Astrocyte (in vitro differentiated cells and primary cell): ENCODE measurements at regions not wholly inside any gene's neighbourhood (a gene's known extent, or its start where the extent isn't known, plus 50 kb on each side); places are given as distances from the start of the nearest gene placed in this dataset.

Source experiments
- DNase-seq: peaks from one replicate; pipeline ENCODE4 v3.0.0-alpha.2; 2010; ENCODE audit warnings: low read depth
- FAIRE-seq: peaks from 2 replicates; lab custom pipeline; 2011; peaks lifted over from hg19 to GRCh38; lab: Jason Lieb, UNC
- H2AFZ ChIP-seq: 2 replicates; pipeline ENCODE4 v1.6.0; 2012; ENCODE audit warnings: low read depth, low read length, inconsistent platforms
- H3K27ac ChIP-seq: 2 replicates; pipeline ENCODE4 v1.5.1; 2011; ENCODE audit warnings: low read depth, low read length, inconsistent platforms
- H3K27me3 ChIP-seq: 2 replicates; pipeline ENCODE4 v1.6.0; 2011; ENCODE audit warnings: low read length, inconsistent platforms; ENCODE audit not compliant: insufficient read depth
- H3K36me3 ChIP-seq: 2 replicates; pipeline ENCODE4 v1.5.1; 2011; ENCODE audit warnings: low read length, inconsistent platforms; ENCODE audit not compliant: insufficient read depth
- H3K4me1 ChIP-seq: 2 replicates; pipeline ENCODE4 v1.5.1; 2011; ENCODE audit warnings: low read length, inconsistent platforms; ENCODE audit not compliant: insufficient read depth
- H3K4me2 ChIP-seq: 2 replicates; pipeline ENCODE4 v1.6.0; 2012; ENCODE audit warnings: low read length, inconsistent platforms
- H3K4me3 ChIP-seq: 2 replicates; pipeline ENCODE4 v1.5.1; 2011; ENCODE audit warnings: low read depth, mild to moderate bottlenecking, low read length, inconsistent platforms; ENCODE audit not compliant: insufficient read depth
- H3K79me2 ChIP-seq: 2 replicates; pipeline ENCODE4 v1.6.0; 2012; ENCODE audit warnings: mild to moderate bottlenecking, low read length, inconsistent platforms; ENCODE audit not compliant: insufficient read depth
- H3K9ac ChIP-seq: 2 replicates; pipeline ENCODE4 v1.6.0; 2012; ENCODE audit warnings: mild to moderate bottlenecking, low read length, inconsistent platforms
- H3K9me3 ChIP-seq: 2 replicates; pipeline ENCODE4 v1.5.1; 2012; ENCODE audit warnings: low read depth, mild to moderate bottlenecking, low read length, inconsistent platforms; ENCODE audit not compliant: insufficient read depth
- H4K20me1 ChIP-seq: 2 replicates; pipeline ENCODE4 v1.6.0; 2012; ENCODE audit warnings: low read length, inconsistent platforms; ENCODE audit not compliant: insufficient read depth
- H3K27ac Mint-ChIP-seq: one replicate; pipeline ENCODE4 v1.8.0; 2021; ENCODE audit warnings: mild to moderate bottlenecking, mixed read lengths; ENCODE audit not compliant: unreplicated experiment
- H3K27me3 Mint-ChIP-seq: one replicate; pipeline ENCODE4 v1.8.0; 2021; ENCODE audit warnings: low read depth, mixed read lengths; ENCODE audit not compliant: unreplicated experiment
- H3K36me3 Mint-ChIP-seq: one replicate; pipeline ENCODE4 v1.8.0; 2021; ENCODE audit warnings: low read depth, mixed read lengths; ENCODE audit not compliant: unreplicated experiment
- H3K4me1 Mint-ChIP-seq: one replicate; pipeline ENCODE4 v1.8.0; 2021; ENCODE audit warnings: low read depth, mixed read lengths; ENCODE audit not compliant: unreplicated experiment
- H3K4me3 Mint-ChIP-seq: one replicate; pipeline ENCODE4 v1.8.0; 2021; ENCODE audit warnings: mild to moderate bottlenecking, moderate library complexity, mixed read lengths; ENCODE audit not compliant: unreplicated experiment
- H3K9me3 Mint-ChIP-seq: one replicate; pipeline ENCODE4 v1.8.0; 2021; ENCODE audit warnings: mild to moderate bottlenecking, mixed read lengths; ENCODE audit not compliant: unreplicated experiment
- EZH2 ChIP-seq: IDR thresholded peaks from 2 replicates; pipeline ENCODE4 v1.6.1; 2012; ENCODE audit warnings: mild to moderate bottlenecking, low read length, inconsistent platforms; ENCODE audit not compliant: insufficient read depth
- TF ChIP-seq, protein P1 (sequence below): IDR thresholded peaks from 2 replicates; pipeline ENCODE4 v1.5.1; 2011; ENCODE audit warnings: low read depth, mild to moderate bottlenecking, inconsistent platforms, low read length, moderate library complexity; ENCODE audit not compliant: insufficient read depth

DNA sequence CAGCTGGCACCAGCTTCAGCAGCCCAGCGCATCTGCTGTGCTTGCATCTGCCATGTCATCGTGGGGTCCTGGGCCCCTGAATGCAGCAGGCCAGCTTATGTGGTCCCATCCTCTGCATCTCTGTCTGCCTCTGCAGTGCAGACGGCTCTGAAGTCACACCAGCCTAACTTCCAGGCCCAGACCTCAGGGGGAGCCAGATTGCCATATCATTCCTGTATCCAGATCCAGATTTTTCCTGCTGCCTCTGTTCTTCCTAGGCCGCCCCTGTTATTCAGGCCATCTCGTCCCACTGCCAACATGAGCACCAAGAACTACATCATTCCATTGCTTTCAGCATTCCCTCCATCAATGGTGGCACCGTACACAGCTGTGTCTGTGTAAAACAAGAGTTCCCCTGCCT, 571.6 kb downstream of the UQCRFS1 start:
- Mint-ChIP-seq H3K27ac (no peak overlapping the region), H3K27me3 (peaks cover 8% of the 10 kb centered on the region), H3K9me3 (no peaks in the 10 kb centered on the region), H3K4me3 (no peak overlapping the region), H3K4me1 (no peaks in the 10 kb centered on the region), H3K36me3 (no peaks in the 10 kb centered on the region)
- no peak for TF ChIP-seq EZH2
- TF ChIP-seq, protein P1, sequence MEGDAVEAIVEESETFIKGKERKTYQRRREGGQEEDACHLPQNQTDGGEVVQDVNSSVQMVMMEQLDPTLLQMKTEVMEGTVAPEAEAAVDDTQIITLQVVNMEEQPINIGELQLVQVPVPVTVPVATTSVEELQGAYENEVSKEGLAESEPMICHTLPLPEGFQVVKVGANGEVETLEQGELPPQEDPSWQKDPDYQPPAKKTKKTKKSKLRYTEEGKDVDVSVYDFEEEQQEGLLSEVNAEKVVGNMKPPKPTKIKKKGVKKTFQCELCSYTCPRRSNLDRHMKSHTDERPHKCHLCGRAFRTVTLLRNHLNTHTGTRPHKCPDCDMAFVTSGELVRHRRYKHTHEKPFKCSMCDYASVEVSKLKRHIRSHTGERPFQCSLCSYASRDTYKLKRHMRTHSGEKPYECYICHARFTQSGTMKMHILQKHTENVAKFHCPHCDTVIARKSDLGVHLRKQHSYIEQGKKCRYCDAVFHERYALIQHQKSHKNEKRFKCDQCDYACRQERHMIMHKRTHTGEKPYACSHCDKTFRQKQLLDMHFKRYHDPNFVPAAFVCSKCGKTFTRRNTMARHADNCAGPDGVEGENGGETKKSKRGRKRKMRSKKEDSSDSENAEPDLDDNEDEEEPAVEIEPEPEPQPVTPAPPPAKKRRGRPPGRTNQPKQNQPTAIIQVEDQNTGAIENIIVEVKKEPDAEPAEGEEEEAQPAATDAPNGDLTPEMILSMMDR = no peak
- Histone ChIP-seq H3K9ac (no peak overlapping the region), H4K20me1 (no peaks in the 10 kb centered on the region), H3K27ac (no peak overlapping the region), H3K9me3 (no peaks in the 10 kb centered on the region), H3K4me3 (no peak overlapping the region), H3K27me3 (no peaks in the 10 kb centered on the region), H2AFZ (no peak overlapping the region), H3K36me3 (no peaks in the 10 kb centered on the region), H3K4me2 (no peak overlapping the region), H3K4me1 (no peaks in the 10 kb centered on the region), H3K79me2 (no peaks in the 10 kb centered on the region)
- FAIRE-seq (no peak), DNase-seq (no peak)

GRCh38 chr19:28640506-28640905, 572.4 kb downstream of the UQCRFS1 start:
- no peak for DNase-seq
- Histone ChIP-seq H3K27me3 (no peaks in the 10 kb centered on the region), H3K4me2 (no peak overlapping the region), H3K9me3 (no peaks in the 10 kb centered on the region), H3K9ac (no peak overlapping the region), H3K27ac (no peak overlapping the region), H3K79me2 (no peaks in the 10 kb centered on the region), H2AFZ (no peak overlapping the region), H3K4me1 (no peaks in the 10 kb centered on the region), H3K36me3 (no peaks in the 10 kb centered on the region), H3K4me3 (no peak overlapping the region), H4K20me1 (no peaks in the 10 kb centered on the region)
- Mint-ChIP-seq H3K36me3 (no peaks in the 10 kb centered on the region), H3K9me3 (no peaks in the 10 kb centered on the region), H3K27ac (no peak overlapping the region), H3K4me3 (no peak overlapping the region), H3K27me3 (peaks cover 8% of the 10 kb centered on the region), H3K4me1 (no peaks in the 10 kb centered on the region)
- TF ChIP-seq, protein P1 = no peak
- no peak for FAIRE-seq

DNA sequence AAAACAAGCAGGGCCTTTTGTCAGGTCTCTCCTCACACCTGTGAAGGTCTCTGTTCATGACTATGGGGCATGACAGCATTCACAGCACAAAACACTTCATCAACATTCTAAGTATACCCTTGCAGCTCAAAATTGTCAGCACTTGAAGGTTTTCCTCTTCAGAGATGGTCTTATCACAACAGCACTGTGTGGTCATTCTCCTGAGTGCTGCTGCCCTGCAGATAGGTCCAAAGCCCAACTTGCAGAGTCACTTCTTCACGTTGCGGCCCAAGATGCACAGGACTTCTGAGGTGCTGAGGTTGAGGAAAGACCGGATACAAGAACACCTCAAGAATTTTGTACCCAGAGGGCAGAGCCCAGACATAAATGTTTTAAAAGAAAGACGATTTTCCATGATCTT, 574.5 kb downstream of the UQCRFS1 start:
- Mint-ChIP-seq H3K9me3 (peaks cover 6% of the 10 kb centered on the region), H3K4me3 (no peak overlapping the region), H3K27me3 (peaks cover 6% of the 10 kb centered on the region), H3K36me3 (no peaks in the 10 kb centered on the region), H3K27ac (no peak overlapping the region), H3K4me1 (no peaks in the 10 kb centered on the region)
- H3K79me2 ChIP-seq = no peaks in the 10 kb centered on the region
- H3K36me3 ChIP-seq = no peaks in the 10 kb centered on the region
- H2AFZ ChIP-seq = no peak overlapping the region
- H3K27ac ChIP-seq = no peak overlapping the region
- FAIRE-seq (no peak), DNase-seq (no peak)
- TF ChIP-seq, protein P1 = no peak
- TF ChIP-seq EZH2 = no peak
- H4K20me1 ChIP-seq = no peaks in the 10 kb centered on the region
- no peaks in the 10 kb centered on the region for H3K27me3 ChIP-seq
- no peak overlapping the region for H3K4me2 ChIP-seq
- H3K9me3 ChIP-seq = no peaks in the 10 kb centered on the region
- no peak overlapping the region for H3K9ac ChIP-seq
- H3K4me1 ChIP-seq = no peaks in the 10 kb centered on the region
- H3K4me3 ChIP-seq = no peak overlapping the region
